Vagina (tissue), 2 donors: ENCODE measurements at regions not wholly inside any gene's neighbourhood (a gene's known extent, or its start where the extent isn't known, plus 50 kb on each side); places are given as distances from the start of the nearest gene placed in this dataset.

Source experiments
- POLR2A ChIP-seq, 2 donors: fragments of 450-650 bp; IDR thresholded peaks; one replicate each; pipeline ENCODE4 v1.6.1; 2017; ENCODE audit warnings: antibody characterized with exemption in 2 of 2, mild to moderate bottlenecking in 2 of 2, moderate library complexity in 2 of 2
- POLR2AphosphoS5 ChIP-seq, 2 donors: sonication (generic); formaldehyde crosslinking; IDR thresholded peaks; one replicate each; pipeline ENCODE4 v1.9.0; 2017; ENCODE audit warnings: antibody characterized with exemption in 2 of 2, mild to moderate bottlenecking in 2 of 2, low read depth in 1 of 2; ENCODE audit not compliant: insufficient read depth in 1 of 2
- TF ChIP-seq, protein P1 (sequence below), 3 experiments: fragments of 450-650 bp in 2 of 3; fragments of 200-600 bp in 1 of 3; sonication (generic) in 1 of 3; IDR thresholded peaks; one replicate each; pipeline ENCODE4 v1.5.1; 2017 to 2019; ENCODE audit warnings: antibody characterized with exemption in 3 of 3, mild to moderate bottlenecking in 2 of 3, moderate library complexity in 2 of 3

DNA sequence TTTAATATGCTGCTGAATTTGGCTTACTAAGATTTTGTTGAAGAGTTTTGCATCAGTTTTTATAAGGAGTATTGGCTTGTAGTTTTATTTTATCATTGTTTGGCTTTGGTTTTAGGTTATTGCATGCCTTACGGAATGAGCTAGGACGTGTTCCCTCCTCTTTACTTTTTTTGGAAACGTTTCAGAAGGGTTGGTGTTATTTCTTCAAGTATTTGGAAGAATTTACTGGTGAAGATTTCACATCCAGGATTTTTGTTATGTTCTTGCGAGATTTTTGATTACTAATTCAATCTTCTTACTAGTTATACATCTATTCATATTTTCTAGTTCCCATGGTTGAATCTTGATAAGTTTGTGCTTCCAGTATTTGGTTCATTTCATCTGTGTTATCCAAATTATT is 823.2 kb downstream of the SLC6A15 start:
- TF ChIP-seq, protein P1, sequence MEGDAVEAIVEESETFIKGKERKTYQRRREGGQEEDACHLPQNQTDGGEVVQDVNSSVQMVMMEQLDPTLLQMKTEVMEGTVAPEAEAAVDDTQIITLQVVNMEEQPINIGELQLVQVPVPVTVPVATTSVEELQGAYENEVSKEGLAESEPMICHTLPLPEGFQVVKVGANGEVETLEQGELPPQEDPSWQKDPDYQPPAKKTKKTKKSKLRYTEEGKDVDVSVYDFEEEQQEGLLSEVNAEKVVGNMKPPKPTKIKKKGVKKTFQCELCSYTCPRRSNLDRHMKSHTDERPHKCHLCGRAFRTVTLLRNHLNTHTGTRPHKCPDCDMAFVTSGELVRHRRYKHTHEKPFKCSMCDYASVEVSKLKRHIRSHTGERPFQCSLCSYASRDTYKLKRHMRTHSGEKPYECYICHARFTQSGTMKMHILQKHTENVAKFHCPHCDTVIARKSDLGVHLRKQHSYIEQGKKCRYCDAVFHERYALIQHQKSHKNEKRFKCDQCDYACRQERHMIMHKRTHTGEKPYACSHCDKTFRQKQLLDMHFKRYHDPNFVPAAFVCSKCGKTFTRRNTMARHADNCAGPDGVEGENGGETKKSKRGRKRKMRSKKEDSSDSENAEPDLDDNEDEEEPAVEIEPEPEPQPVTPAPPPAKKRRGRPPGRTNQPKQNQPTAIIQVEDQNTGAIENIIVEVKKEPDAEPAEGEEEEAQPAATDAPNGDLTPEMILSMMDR (IDR thresholded peaks at IDR 0.05) = no peak
- TF ChIP-seq POLR2A (IDR thresholded peaks at IDR 0.05) = no peak
- no peak for TF ChIP-seq POLR2AphosphoS5 (IDR thresholded peaks at IDR 0.05; ENCODE audit: insufficient read depth in 1 of 2, low read depth in 1 of 2)
